B cell (primary cell): ENCODE measurements at regions not wholly inside any gene's neighbourhood (a gene's known extent, or its start where the extent isn't known, plus 50 kb on each side); places are given as distances from the start of the nearest gene placed in this dataset.

Experiments
- ATAC-seq: fragments of 200-7000 bp; cut with Tn5 transposase; one replicate; pipeline ENCODE4 v1.10.0; 2021; ENCODE audit warnings: low read depth, mild to moderate bottlenecking, moderate number of reproducible peaks, moderate library complexity
- CTCF ChIA-PET: fragments of 350-600 bp; sonication (Branson Sonifier 250); formaldehyde crosslinking; loops from one replicate; lab custom pipeline; 2021; ENCODE audit warnings: antibody characterized with exemption, inconsistent platforms; lab: Charles Lee
- POLR2A ChIA-PET: fragments of 350-600 bp; sonication (Branson Sonifier 250); formaldehyde crosslinking; loops from one replicate; lab custom pipeline; 2021; ENCODE audit warnings: antibody characterized with exemption; lab: Charles Lee
- DNase-seq: peaks from one replicate; pipeline ENCODE4 v3.0.0; 2013
- H2AFZ ChIP-seq: 2 replicates; pipeline ENCODE4 v1.6.1; 2012; ENCODE audit warnings: mild to moderate bottlenecking, low read depth, low read length; ENCODE audit not compliant: insufficient read depth, poor library complexity, severe bottlenecking
- H3K27ac ChIP-seq, 2 donors: 1 replicate in 1 of 2; 2 replicates in 1 of 2; pipeline ENCODE4 v1.5.1; 2012 to 2013; ENCODE audit warnings: low read length in 2 of 2, mild to moderate bottlenecking in 2 of 2, moderate library complexity in 1 of 2
- H3K27me3 ChIP-seq, 4 experiments: fragments of 200-600 bp in 1 of 4; sonication (generic) in 1 of 4; replicated peaks in 1 of 4; 1 replicate in 2 of 4; 2 replicates in 2 of 4; pipeline versions ENCODE4 v1.6.1 to v1.7.0; 2013 to 2016; ENCODE audit warnings: low read length in 3 of 4, mild to moderate bottlenecking in 2 of 4, mixed read lengths in 1 of 4, moderate library complexity in 1 of 4; ENCODE audit not compliant: insufficient read depth in 4 of 4, control insufficient read depth in 3 of 4; ENCODE audit errors: control extremely low read depth in 1 of 4
- H3K36me3 ChIP-seq, 2 experiments: replicated peaks in 1 of 2; 1 replicate in 1 of 2; 2 replicates in 1 of 2; pipeline versions ENCODE4 v1.6.1 to v1.7.1; 2013; ENCODE audit warnings: low read length in 1 of 2; ENCODE audit not compliant: insufficient read depth in 2 of 2, control insufficient read depth in 1 of 2; ENCODE audit errors: control extremely low read depth in 1 of 2, extremely low read depth in 1 of 2
- H3K4me1 ChIP-seq, 2 donors: fragments of 200-600 bp in 1 of 2; sonication (generic) in 1 of 2; 1 replicate in 1 of 2; 2 replicates in 1 of 2; pipeline versions ENCODE4 v1.5.1 to v1.6.1; 2013 to 2017; ENCODE audit warnings: low read length in 2 of 2; ENCODE audit not compliant: control insufficient read depth in 2 of 2, insufficient read depth in 2 of 2
- H3K4me2 ChIP-seq: replicated peaks from 2 replicates; pipeline ENCODE3; 2012; ENCODE audit warnings: mild to moderate bottlenecking, low read depth, low read length; ENCODE audit not compliant: poor library complexity, severe bottlenecking
- H3K4me3 ChIP-seq, 5 experiments: fragments of 200-600 bp in 1 of 5; sonication (generic) in 1 of 5; 1 replicate in 3 of 5; 2 replicates in 2 of 5; pipeline versions ENCODE4 v1.5.1 to v1.7.0; 2011 to 2016; ENCODE audit warnings: low read length in 4 of 5, mild to moderate bottlenecking in 4 of 5, low read depth in 2 of 5, control low read depth in 1 of 5, moderate library complexity in 1 of 5; ENCODE audit not compliant: insufficient read depth in 1 of 5; ENCODE audit errors: control extremely low read depth in 1 of 5, extremely low read depth in 1 of 5
- H3K79me2 ChIP-seq: fragments of 200-600 bp; sonication (generic); one replicate; pipeline ENCODE4 v1.6.0; 2016; ENCODE audit warnings: low read length; ENCODE audit not compliant: control insufficient read depth, insufficient read depth
- H3K9ac ChIP-seq: fragments of 200-600 bp; sonication (generic); 2 replicates; pipeline ENCODE4 v1.6.1; 2017; ENCODE audit warnings: mild to moderate bottlenecking, low read length, moderate library complexity
- H3K9me3 ChIP-seq, 3 donors: one replicate each; pipeline versions ENCODE4 v1.6.1 to v1.7.1; 2013; ENCODE audit warnings: low read length in 2 of 3; ENCODE audit not compliant: control insufficient read depth in 2 of 3, insufficient read depth in 1 of 3; ENCODE audit errors: control extremely low read depth in 1 of 3
- H4K20me1 ChIP-seq: 2 replicates; pipeline ENCODE4 v1.6.0; 2012; ENCODE audit warnings: mild to moderate bottlenecking, low read length; ENCODE audit not compliant: insufficient read depth, control insufficient read depth, poor library complexity, severe bottlenecking
- H3K27ac Mint-ChIP-seq: one replicate; pipeline ENCODE4 v1.8.0; 2021; ENCODE audit warnings: mixed read lengths
- H3K27me3 Mint-ChIP-seq: one replicate; pipeline ENCODE4 v1.8.0; 2021; ENCODE audit warnings: mixed read lengths
- H3K4me1 Mint-ChIP-seq: one replicate; pipeline ENCODE4 v1.8.0; 2021; ENCODE audit warnings: mixed read lengths
- H3K4me3 Mint-ChIP-seq: one replicate; pipeline ENCODE4 v1.8.0; 2021; ENCODE audit warnings: mixed read lengths
- H3K9me3 Mint-ChIP-seq: one replicate; pipeline ENCODE4 v1.8.0; 2022; ENCODE audit warnings: mixed read lengths; ENCODE audit not compliant: insufficient read depth
- EZH2 ChIP-seq: IDR thresholded peaks from 2 replicates; pipeline ENCODE4 v1.6.1; 2012; ENCODE audit warnings: borderline replicate concordance, low read depth, mild to moderate bottlenecking, moderate library complexity, low read length; ENCODE audit not compliant: insufficient read depth, poor library complexity, severe bottlenecking
- WGBS: methylation state at CpG from one replicate; pipeline ENCODE4 v1.1.5; 2013; ENCODE audit warnings: missing lambda C conversion rate; ENCODE audit not compliant: insufficient coverage; 5-methylcytosine and 5-hydroxymethylcytosine counted together
- intact Hi-C: fragments of 100-400 bp; cut with micrococcal nuclease; formaldehyde crosslinking; loops from one replicate; pipeline ENCODE4 v1.10.0; 2022
- TF ChIP-seq, protein P1 (sequence below): fragments of 200-600 bp; IDR thresholded peaks from one replicate; pipeline ENCODE4 v1.8.0; 2022; ENCODE audit warnings: antibody characterized with exemption, mild to moderate bottlenecking

GRCh38 chr6:167455371-167455770 lies 130.5 kb downstream of the TTLL2 start:
- peaks cover 14% of the 10 kb centered on the region for H3K27me3 Mint-ChIP-seq
- Histone ChIP-seq H3K9me3 (no peaks in the 10 kb centered on the region), H4K20me1 (no peaks in the 10 kb centered on the region), H3K4me2 (no peak overlapping the region), H2AFZ (no peak overlapping the region), H3K79me2 (no peaks in the 10 kb centered on the region), H3K27ac (no peak overlapping the region), H3K4me1 (no peaks in the 10 kb centered on the region), H3K27me3 (peaks cover 0 to 6% (median 3%) of the 10 kb centered on the region in 4 experiments), H3K36me3 (no peaks in the 10 kb centered on the region), H3K4me3 (no peak overlapping the region), H3K9ac (no peak overlapping the region)
- no peak for TF ChIP-seq EZH2
- TF ChIP-seq, protein P1, sequence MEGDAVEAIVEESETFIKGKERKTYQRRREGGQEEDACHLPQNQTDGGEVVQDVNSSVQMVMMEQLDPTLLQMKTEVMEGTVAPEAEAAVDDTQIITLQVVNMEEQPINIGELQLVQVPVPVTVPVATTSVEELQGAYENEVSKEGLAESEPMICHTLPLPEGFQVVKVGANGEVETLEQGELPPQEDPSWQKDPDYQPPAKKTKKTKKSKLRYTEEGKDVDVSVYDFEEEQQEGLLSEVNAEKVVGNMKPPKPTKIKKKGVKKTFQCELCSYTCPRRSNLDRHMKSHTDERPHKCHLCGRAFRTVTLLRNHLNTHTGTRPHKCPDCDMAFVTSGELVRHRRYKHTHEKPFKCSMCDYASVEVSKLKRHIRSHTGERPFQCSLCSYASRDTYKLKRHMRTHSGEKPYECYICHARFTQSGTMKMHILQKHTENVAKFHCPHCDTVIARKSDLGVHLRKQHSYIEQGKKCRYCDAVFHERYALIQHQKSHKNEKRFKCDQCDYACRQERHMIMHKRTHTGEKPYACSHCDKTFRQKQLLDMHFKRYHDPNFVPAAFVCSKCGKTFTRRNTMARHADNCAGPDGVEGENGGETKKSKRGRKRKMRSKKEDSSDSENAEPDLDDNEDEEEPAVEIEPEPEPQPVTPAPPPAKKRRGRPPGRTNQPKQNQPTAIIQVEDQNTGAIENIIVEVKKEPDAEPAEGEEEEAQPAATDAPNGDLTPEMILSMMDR = no peak
- no peak for DNase-seq
- no peak for ATAC-seq
- no peaks in the 10 kb centered on the region for H3K9me3 Mint-ChIP-seq
- H3K4me3 Mint-ChIP-seq = no peak overlapping the region
- no peak overlapping the region for H3K27ac Mint-ChIP-seq
- intact Hi-C loops = no loop called here
- 88% methylated on average over 4 of the region's 4 CpGs for WGBS
- no peaks in the 10 kb centered on the region for H3K4me1 Mint-ChIP-seq
- ChIA-PET CTCF (no interaction called here), POLR2A (no interaction called here)

GRCh38 chr6:167462514-167463312 lies 137.8 kb downstream of the TTLL2 start:
- WGBS = 92% methylated on average over 10 of the region's 12 CpGs
- Histone ChIP-seq H3K4me2 (no peak overlapping the region), H3K36me3 (no peaks in the 10 kb centered on the region), H3K27ac (no peak overlapping the region), H4K20me1 (no peaks in the 10 kb centered on the region), H3K4me1 (no peaks in the 10 kb centered on the region), H3K79me2 (no peaks in the 10 kb centered on the region), H3K4me3 (no peak overlapping the region), H3K27me3 (peaks cover 0 to 5% (median 1%) of the 10 kb centered on the region in 4 experiments), H2AFZ (no peak overlapping the region), H3K9me3 (no peaks in the 10 kb centered on the region), H3K9ac (no peak overlapping the region)
- Mint-ChIP-seq H3K9me3 (no peaks in the 10 kb centered on the region), H3K4me1 (no peaks in the 10 kb centered on the region), H3K27ac (no peak overlapping the region), H3K4me3 (no peak overlapping the region), H3K27me3 (peaks cover 28% of the 10 kb centered on the region)
- intact Hi-C loops = no loop called here
- ATAC-seq (no peak), DNase-seq (no peak)
- CTCF ChIA-PET = no interaction called here
- TF ChIP-seq, protein P1 = no peak
- TF ChIP-seq EZH2 = no peak
- POLR2A ChIA-PET = no interaction called here
